HG03442 (cell line): ENCODE measurements at regions not wholly inside any gene's neighbourhood (a gene's known extent, or its start where the extent isn't known, plus 50 kb on each side); places are given as distances from the start of the nearest gene placed in this dataset.
"Not testable (repeated sequence)": the region's sequence is repeated elsewhere in the genome, so short reads cannot be mapped to it uniquely, and the experiment has no call there.

ENCODE experiments used
- ATAC-seq: cut with Tn5 transposase; IDR thresholded peaks from one replicate; pipeline ENCODE4 v1.9.1; 2021; ENCODE audit warnings: mild to moderate bottlenecking, moderate library complexity; ENCODE audit not compliant: unreplicated experiment

DNA sequence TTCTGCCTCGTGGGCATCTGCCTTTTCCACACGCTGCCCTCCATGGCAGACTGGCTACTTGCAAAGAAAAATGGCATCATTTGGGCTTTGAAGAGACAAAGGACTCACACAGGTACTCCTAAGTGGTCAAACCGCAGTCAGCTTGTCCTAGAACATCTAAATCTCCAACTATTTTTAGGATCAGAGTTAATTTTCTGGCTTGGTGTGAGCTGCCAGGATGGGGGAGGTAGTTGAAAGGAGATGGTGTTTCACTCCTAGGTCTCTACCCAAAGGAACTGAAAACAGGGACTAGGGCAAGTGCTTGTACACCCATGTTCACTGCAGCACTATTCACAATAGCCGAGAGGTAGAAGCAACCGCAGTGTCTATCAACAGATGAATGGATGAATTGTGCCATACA is 107.9 kb upstream of the ATL2 start:
- ATAC-seq = no peak

DNA sequence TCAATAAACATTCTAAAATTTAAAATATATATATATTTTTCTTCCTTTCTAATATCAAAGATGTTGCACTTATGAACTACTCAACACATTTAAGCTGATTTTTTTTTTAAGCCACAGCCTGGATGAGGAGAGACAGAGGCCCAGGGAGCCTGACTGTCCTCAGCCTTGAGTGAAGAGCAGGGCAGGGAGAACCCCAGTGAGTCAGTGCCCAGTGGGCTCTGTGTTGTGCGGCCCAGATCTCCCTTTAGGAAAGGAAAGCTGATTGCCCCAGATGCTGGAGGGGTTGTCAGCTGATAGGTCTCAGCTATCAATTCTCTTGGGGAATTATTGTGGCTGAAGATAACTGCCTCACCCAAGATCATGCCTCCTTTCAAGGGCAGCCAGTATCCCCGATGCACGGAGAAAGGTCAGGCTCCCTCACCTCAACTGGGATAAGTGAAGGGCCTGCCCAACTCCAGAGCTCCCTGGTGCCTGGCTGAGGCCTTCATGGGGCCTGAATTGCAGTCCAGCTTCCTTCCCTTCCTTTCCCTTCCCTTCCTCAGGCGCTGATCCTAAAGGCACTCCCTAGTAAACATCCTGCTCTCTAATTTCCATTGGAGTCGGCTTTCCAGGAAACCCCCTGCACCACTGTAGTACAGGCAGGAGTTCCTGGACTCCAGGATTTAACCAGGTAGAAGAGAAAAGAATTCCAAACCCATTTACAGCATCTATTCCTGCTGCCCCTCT is 106.9 kb upstream of the ATL2 start:
- no peak for ATAC-seq

DNA sequence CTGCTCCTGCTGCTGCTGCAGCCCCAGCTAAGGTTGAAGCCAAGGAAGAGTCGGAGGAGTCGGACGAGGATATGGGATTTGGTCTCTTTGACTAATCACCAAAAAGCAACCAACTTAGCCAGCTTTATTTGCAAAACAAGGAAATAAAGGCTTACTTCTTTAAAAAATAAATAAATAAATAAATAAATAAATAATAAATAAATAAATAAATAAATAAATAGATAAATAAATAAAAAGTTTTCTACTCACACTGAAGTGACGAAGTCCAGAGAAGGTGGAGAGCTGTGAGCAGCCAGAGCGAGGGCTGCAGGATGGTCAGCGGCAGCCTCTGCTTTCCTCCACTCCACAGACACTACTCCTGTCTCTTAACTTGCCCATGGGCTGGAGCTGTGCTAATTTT is 105.6 kb upstream of the ATL2 start:
- ATAC-seq = not testable (repeated sequence)

DNA sequence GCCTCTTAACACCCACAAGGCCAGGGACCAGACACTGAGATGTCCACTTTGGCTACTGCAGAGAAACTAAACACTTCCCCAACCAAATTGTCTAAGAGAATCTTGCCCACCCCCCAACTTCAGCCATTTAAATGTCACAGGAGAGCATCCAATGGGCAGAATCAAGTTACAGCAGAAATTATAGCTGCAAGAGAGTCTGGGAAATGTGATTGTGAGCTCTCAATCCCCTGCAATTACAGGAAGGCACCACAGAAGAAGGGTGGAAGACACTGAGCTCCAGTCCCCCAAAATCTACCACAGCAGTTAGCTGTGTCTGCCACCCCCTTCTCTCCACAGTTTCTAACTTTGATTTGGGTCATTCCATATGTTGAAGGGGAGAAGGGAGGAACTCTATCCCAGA is 103.5 kb upstream of the ATL2 start:
- no peak for ATAC-seq

DNA sequence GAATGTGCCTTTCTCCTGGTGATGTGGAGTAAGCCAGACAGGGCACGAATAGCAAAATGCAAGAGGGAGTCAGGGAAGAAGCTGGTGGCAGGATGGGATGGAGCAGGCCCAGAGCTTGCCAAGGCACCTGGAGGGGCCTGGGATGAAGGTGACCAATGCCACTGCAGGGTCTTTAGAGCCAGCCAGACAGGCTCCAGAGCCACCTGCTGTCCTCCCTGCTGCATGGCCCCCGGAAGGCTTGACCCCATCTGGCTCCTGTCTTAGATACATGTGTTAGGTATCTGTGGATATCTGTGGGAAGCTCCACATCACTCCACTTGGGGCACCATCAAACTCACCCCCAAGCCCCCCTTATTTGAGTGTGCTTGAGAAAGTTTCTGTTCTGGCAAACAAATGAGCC is 99.9 kb upstream of the ATL2 start:
- ATAC-seq = no peak

DNA sequence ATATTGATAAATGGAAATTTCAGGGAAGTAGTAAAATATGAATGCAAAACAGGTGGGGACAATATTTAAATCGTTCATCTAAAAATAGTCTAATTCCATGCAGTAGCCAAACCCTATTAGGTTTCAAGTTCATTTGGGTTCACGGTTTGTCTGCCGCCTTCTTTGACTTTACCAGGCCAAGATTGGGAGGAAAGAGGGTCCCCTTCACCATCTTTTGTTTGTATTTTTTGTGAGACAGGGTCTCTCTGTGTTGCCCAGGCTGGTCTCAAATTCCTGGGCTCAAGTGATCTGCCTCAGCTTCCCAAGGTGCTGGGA is 98.5 kb upstream of the ATL2 start:
- ATAC-seq = no peak

DNA sequence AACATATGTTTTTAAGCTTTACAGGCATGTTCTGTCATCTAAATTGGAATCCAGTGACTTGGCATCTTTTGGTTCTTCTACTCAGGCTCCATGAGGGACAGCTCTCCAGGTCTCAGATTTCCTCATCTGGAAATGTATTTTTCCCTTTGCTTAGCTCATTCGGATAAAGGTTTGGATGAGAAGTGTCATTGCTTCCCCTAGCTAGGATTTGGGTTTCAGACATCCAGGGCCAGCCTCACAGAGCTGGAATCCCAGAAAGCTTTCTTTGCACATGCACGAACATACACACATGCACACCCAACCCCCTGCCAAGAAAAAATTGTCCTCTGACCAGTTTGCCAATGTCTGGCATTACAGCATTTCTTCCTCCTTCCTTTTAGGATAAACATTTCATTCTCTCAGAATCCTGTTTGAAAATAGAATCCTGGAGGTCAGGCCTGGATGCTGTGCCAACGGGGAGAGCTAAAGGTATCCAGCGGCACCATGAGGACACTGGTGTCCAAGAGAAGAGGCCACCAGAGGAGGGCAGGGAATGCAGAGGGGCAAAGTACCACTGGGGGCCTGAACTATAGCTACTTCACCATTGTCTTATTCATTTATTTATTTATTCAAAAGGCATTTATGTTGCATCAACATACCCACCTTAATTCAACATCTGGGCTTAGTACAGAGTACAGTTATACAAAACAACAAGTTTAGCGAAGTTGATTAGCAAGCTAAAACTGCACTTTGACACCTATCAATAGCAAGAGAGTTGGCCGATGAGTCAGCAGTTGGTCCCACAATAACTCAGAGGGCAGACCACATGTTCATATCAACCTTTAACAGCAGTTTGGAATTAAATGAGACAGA is 97.9 kb upstream of the ATL2 start:
- no peak for ATAC-seq

DNA sequence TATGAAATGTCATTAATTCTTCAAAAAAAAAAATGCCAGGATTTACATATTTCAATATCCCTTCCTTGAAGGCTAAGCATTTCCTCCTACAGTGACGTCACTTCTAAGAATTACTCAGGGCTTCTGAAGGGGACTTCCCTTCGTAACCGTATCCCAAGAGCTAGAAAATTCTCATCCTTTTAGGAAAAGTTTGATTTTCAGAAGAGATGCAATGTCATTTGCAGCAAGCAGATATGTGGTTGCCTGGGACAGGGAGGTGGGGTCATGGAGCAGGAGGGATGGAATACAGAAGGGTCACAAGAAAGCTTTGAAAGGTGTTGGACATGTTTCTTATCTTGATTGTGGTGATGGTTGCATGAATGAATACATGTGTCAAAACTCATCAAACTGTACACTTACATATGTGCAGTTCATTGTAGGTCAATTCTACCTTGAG is 97.0 kb upstream of the ATL2 start:
- no peak for ATAC-seq

DNA sequence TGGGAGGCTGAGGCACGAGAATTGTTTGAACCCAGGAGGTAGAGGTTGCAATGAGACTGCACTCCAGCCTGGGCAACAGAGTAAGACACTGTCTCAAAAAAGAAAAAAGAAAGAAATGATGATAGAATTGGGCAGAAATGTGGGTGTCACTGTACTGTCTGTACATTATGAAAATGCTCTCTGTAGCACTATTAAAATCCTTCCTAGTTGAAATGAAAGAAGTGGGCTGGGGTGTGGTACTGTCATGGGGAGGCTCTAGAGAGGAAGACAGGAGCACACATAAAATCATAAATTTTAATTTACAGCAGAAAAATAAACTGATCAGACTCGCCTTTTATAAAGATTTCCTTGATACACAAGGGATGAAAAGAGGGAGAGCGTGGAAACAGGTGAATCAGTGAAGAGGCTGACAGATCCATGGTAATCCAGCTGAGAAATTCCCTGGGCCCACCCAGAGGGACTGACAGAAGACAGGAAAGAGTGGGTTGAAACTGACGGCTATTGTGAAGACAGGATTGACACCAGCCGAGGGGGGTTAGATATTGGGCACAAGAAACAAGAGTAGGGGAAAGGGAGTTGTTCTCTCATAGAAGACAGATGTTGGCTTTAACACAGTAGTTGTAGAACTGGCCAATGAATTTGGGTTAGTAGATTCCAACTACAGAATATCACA is 96.4 kb upstream of the ATL2 start:
- no peak for ATAC-seq

DNA sequence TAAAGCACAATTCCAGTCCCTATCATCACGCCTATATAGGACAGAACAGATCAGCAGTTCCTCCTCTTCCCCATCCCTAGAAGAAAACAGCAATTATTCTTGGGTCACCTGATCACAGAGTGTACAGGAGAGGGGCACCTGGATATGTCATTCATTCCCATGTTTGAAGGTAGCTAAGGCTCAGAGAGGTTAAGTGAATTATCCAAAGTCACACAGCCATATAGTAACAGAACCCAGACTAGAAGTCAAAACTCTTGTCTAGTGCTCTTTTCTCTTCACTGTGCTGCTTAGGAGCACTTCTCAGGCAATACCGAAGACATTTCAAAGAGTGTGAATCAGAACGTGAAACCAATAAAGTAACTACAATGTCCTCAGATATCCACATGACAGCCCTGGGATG is 93.0 kb upstream of the ATL2 start:
- no peak for ATAC-seq

DNA sequence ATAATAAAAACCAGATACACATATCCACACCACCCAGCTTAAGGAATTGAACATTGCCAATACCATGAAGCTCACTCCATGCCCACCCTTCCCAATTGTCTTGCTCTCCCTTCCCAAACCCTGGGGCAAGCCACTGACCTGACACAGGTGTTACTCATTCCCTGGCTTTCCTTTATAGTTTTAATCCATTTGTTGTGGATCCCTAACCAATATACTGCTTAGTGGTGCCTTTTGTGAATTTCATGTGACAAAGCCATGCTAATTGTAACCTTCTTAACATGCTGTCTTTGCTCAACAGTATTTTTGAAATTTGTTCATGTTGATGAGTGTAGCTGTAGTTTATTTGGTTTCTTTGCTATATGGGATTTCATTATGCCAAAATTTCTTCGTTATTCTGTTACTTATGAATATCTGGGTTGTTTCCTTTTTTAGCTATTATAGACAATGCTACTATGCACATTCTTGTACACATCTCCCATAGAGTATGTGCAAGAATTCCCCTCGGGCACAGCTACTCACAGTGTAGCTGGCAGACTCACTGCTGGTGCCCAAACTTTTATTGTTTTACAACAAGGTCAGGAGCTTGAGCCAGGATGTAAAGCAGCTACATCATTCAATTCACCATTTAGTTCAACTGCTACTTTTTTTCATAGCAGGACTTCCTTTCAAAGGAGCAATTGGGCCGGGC is 90.8 kb upstream of the ATL2 start:
- ATAC-seq = no peak

DNA sequence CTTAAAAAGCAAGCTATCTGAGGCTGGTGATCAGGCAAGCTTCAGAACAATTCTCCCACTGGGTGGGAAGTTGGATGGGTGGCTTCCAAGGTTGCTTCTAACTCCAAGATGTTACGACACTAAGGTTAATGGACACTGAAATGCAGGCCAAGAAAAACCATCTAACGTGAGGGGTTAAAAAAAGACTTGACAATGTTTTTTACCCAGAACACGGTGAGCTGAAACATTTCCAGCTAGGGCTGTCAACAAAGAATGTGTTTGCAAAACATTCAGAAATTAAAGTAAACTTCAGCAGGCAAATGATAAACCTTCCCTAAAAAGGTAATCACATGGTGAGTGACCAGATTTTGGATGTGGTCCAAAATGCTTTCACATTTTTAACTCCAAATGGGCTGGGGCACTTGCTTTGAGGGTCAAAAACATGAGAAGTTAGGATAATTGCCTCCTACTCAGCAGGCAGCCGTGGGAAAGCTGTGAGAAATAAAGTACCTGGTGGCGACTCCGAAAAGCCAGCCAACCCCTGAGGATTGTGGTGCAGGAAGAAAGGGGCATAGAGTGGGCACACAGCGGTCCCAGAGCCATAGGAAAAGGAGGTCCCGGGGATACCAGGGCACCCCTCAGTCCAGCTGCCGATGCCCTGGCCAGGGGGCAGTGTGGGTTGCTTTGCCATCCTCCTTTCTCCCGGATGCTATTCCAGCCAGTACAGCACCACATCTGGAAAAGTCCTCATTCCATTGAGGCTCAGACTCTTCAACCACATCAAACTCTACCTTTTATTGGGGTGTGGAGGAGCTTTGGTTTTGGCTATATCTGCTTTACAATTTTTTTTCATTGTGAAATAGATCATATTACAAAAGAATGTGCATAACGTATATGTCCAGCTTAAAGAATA is 90.0 kb upstream of the ATL2 start:
- ATAC-seq = no peak

DNA sequence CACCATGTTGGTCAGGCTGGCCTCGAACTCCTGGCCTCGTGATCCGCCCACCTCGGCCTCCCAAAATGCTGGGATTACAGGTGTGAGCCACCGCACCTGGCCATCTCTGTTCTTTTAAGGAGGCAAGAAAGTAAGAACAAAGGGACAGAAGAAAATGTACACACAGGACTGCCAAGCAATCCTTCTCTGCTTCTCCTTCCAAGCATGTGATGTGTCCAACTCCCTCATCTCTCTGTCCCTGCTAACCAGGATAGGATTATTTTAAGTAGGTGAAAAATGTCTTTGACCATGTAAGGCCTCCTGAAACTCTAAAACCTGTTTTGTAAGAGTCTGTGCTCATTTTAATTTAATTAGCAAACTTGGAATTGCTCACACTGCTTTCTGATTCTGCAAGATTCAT is 89.3 kb upstream of the ATL2 start:
- ATAC-seq = no peak

DNA sequence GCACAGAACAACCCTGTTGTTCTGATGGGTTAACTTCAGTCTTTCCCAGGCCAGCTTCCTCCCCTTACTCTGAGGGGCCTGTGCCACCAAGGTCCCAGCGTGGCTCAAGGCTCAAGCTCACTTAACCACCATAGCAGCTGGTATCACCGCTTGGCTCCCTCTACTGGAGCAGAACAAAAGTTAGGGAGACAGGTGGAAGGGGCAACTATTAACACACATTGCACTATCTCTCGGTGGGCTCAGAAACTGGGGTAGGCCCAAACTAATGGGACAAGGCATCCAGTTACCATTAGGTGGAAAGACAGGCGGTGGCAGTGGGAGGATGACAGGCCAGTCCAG is 88.7 kb upstream of the ATL2 start:
- ATAC-seq = no peak

DNA sequence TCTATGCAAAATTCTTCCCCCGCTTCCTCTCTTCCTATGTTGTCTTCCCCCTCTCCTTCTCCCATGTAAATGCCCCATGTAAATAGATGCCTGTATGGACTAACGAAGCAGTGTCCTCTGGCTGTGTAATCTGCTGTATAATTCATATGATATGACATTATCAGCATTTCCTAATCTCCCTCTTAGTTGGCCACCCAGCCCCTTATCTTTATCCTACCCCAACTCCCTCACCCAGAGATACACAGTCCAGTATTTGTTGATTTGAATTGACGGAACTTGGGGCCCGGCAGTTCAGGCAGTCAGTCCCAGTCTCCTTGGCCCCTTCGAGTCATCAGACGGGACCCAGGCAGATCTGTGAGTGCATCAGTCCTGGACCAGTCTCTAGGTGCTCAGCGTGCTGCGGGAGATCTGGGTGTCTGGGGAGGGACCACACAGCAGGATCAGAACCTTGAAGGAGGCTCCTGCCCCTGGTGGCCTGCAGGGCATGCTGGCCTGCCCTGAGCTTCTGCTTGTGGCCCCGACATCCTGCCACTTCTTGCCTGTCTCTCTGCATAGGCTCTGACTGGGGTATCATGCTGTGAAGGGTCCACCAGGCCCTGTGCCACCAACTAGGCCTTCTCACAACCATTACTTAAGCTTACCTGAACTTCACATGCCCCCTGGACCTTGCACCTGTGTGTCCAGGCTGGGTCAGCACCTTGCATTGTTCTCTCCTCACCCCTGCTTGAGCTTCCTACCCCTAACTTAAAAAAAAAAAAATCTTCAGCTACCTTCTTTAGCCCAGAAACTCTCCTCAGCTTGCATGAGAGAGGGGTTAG is 88.1 kb upstream of the ATL2 start:
- no peak for ATAC-seq

DNA sequence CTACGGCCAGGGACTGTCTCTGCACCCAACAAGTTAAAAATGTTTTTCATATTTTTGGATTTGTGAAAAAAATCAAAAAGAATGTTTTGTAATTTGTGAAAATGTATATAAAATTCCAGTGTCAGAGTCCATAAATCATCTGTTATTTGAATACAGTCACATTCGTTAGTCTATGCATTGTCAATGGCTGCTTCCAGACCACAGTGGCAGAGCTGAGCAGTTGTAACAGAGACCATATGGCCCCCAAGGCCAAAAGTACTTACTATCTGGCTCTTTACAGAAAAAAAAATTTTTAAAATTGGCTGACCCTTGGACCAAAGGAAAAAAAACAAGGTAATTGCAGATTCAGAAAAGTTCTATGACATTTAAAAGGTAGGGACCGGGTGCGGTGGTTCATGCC is 86.7 kb upstream of the ATL2 start:
- ATAC-seq = no peak

DNA sequence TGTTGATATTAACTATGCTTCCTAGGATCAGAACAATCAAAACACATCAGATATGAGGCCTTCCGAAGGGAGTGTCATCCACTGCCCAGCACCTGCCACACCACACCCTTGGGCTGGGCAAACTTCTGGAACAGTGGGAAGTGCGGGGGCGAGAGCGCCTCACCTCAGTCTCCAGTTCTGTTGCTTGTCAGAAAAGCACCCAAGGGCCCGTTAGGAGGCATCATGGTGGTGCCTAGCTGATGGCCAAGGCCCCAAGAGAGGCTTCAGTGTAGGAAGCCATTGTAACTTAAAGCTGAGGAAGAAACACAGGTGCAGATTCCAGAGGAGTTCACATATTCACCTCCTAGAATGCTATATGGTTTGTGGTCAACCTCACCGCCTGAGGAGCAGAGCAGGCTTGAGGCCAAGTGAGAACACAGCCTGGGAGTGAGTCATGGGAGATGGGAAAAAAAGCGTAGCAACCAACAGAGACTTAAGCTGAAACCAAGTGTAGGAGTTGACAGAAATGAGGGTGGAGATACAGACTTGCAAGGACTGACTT is 85.1 kb upstream of the ATL2 start:
- ATAC-seq = no peak

DNA sequence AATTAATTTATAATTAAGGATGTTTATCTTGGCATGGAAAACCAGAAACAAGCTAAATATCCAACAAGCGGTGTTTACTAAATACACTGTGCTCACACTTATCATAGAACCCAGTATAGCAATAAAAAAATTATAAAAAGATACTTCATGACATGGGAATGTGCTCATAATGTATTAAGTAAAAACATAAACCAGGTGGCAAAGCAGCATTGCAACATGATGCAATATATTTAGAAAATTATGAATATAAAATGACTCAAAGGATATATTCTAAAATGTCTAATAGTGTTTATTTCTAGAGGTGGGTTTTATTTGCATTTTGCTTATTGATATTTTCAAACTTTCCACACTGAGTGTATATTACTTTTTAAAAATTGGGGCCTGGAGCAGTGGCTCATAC is 84.4 kb upstream of the ATL2 start:
- ATAC-seq = no peak

DNA sequence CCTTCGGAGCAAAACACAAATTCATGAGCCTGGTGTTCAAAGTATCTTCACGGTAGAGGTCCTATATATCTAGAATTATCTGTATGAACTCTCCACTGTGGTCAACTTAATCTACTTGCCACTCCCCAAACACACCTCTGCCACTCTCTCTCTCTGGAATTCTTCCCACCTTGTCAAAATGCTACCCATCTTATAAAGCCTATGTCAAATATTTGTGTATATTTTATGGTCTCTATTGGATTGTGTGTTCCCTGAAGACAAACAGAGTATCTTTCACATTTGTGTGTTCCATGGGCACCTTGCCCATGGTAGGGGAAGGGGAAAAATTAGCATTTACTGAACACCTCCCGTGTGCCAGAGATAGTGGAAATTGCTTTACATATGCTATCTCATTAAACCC is 83.2 kb upstream of the ATL2 start:
- ATAC-seq = no peak

DNA sequence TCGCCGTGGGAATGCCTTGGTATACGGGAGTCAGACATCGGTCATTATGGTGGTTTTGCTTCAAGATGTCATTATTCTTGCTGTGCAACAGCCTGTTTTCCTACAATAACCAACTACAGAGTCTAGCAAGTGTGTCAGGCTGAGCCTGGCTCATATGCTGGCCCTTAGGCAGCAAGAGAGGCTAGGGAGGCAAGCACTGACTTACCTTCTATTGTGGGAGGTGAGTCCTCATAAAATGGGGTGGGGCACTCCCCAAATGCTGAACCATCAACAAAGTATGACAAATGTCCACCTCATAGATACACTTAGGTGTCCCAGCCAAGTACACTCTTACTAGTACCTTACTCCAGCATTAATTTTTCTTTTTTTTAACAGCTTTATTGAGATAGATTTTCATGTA is 77.0 kb upstream of the ATL2 start:
- no peak for ATAC-seq
